ENCODE measurements at regions not wholly inside any gene's neighbourhood (a gene's known extent, or its start where the extent isn't known, plus 50 kb on each side); places are given as distances from the start of the nearest gene placed in this dataset.
"Not testable (repeated sequence)": the region's sequence is repeated elsewhere in the genome, so short reads cannot be mapped to it uniquely, and the experiment has no call there.

DNA sequence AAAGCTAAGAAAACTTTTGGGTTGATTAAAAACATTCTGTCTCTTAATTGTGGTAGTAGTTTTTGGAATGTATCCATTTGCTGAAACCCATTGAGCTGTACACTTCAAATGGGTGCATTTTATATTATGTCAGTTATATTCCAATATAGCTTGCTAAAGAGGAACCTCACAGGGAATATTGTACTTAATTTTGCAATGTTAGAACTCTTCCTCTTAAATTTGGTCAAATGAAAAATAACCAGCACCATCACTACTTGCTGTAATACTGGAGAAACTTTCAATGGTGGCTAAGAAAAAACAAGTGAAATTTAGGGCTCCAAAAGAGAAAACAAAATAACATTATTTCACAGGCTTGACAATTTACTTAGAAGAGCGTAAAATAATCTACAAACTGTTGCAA, 651.5 kb downstream of the MAFB start:
- no peak for DNase-seq (ENCODE audit: low spot score)
- no peak for TF ChIP-seq CTCF (IDR thresholded peaks at IDR 0.05; ENCODE audit: extremely low read depth, missing control alignments)

- TF ChIP-seq CTCF (IDR thresholded peaks at IDR 0.05; ENCODE audit: extremely low read depth, missing control alignments) = no peak
- DNase-seq (ENCODE audit: low spot score) = no peak
Observed at GRCh38 chr20:40029589-40029988, 659.4 kb downstream of the MAFB start.

DNA sequence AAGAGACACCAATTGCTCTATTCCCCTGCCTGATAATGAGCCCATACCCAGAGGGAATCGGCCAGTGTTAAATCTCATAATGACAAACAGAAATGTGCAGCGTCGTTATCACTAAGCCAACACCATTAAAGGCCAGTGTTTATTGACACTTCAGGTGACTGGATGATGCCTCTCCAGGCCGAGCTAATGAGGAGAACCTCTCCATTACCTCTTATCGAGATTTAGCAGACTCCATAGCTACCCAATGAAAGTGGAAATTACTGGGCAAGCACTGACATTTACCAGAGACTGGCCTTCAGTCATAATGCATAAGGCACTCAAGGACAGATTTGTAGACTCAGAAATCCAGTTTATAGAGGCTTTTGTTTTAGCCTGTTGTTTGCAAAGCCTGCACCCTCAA, 669.5 kb downstream of the MAFB start:
- no peak for DNase-seq (ENCODE audit: low spot score)
- TF ChIP-seq CTCF (IDR thresholded peaks at IDR 0.05; ENCODE audit: extremely low read depth, missing control alignments) = no peak

GRCh38 chr20:40017765-40018164, 671.3 kb downstream of the MAFB start:
- TF ChIP-seq CTCF (IDR thresholded peaks at IDR 0.05; ENCODE audit: extremely low read depth, missing control alignments) = no peak
- no peak for DNase-seq (ENCODE audit: low spot score)

DNA sequence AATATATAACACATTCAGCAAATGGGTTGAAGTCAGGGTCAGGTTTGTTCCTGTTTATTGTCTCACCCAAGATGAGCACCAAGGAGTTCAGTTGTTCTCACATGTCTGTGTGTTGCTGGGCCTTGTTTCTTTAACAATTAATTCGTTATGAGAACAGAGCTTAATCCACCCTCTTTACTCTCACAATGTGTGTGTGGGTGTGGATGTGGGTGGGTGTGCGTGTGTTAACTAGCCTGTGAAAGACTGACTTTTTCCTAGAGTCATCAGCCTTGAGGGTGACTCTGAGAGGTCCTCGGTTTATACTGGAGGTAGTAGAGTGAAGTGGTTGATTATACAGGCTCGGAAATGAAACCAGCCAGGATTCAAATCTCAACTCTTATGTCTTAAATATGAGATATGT, 672.1 kb downstream of the MAFB start:
- no peak for TF ChIP-seq CTCF (IDR thresholded peaks at IDR 0.05; ENCODE audit: extremely low read depth, missing control alignments)
- no peak for DNase-seq (ENCODE audit: low spot score)

DNA sequence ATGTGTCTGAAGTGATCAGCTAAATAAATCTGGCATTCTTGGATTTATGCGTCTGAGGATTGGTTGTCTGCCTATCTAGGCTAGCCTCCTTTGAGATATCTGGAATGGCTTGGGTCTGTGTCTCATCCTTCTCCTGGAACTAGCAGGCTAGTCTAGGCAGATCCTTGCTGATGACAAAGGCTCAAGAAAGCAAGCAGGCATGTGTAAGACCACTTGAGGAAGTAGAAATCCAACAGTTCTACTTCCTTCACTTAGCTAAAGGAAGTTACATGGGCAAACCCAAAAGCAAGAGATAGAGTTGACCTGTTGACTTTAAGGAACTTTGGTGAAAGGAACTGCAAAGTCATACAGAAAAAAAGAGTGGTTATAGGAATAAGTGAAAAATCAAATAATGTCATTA, 672.6 kb downstream of the MAFB start:
- DNase-seq (ENCODE audit: low spot score) = no peak

GRCh38 chr20:40012026-40012425, 677.0 kb downstream of the MAFB start:
- DNase-seq (ENCODE audit: low spot score) = not testable (repeated sequence)

More for the DNA sequence above, 672.6 kb downstream of the MAFB start:
- no peak for TF ChIP-seq CTCF (IDR thresholded peaks at IDR 0.05; ENCODE audit: extremely low read depth, missing control alignments)

GRCh38 chr20:40010483-40010882, 678.6 kb downstream of the MAFB start:
- TF ChIP-seq CTCF (IDR thresholded peaks at IDR 0.05; ENCODE audit: extremely low read depth, missing control alignments) = no peak
- no peak for DNase-seq (ENCODE audit: low spot score)
